ENCODE measurements at regions not wholly inside any gene's neighbourhood (a gene's known extent, or its start where the extent isn't known, plus 50 kb on each side); places are given as distances from the start of the nearest gene placed in this dataset.

DNA sequence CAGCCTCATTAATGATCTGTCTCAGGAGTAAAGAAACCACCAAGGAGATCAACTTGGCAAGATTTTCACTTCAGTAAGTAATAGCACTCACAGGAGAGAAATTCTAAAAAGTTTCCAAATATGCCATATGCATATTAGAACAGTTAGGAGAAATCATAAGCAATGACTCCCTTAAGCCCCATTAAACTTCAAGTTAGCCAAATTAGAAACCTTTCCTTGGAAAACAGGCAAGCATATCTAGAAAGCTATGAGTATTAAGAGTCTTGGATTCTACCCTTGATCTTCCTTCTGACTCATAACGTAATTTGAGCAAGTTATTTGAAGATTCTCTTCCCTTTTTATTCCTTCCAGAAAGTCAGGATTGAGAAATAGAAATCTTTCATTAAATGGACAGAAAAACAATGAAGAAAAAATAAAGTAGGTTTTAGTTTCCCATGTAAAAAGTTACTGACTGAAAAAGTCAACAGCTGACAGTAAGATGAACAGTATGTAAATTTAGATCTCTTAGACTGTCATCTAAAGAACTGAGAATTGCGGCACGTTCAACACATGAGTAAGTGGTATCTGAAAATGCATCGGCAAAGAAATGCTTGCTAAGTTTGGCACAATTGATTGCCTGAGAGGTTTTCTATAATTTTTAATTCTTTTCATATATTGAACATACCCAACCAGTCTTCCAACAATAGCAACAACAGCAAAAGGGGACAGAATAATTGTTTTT is 565.7 kb upstream of the FTMT start:
- no peak for DNase-seq
- Histone ChIP-seq H3K4me3 (no peak overlapping the region), H3K4me1 (no peaks in the 10 kb centered on the region), H3K27ac (no peak overlapping the region), H3K27me3 (ENCODE audit: insufficient read depth in 3 of 3, low read length in 2 of 3) (no peaks in the 10 kb centered on the region), H3K36me3 (ENCODE audit: insufficient read depth in 1 of 2, low read depth in 1 of 2) (no peaks in the 10 kb centered on the region), H3K9me3 (no peaks in the 10 kb centered on the region)
- TF ChIP-seq, protein P1, sequence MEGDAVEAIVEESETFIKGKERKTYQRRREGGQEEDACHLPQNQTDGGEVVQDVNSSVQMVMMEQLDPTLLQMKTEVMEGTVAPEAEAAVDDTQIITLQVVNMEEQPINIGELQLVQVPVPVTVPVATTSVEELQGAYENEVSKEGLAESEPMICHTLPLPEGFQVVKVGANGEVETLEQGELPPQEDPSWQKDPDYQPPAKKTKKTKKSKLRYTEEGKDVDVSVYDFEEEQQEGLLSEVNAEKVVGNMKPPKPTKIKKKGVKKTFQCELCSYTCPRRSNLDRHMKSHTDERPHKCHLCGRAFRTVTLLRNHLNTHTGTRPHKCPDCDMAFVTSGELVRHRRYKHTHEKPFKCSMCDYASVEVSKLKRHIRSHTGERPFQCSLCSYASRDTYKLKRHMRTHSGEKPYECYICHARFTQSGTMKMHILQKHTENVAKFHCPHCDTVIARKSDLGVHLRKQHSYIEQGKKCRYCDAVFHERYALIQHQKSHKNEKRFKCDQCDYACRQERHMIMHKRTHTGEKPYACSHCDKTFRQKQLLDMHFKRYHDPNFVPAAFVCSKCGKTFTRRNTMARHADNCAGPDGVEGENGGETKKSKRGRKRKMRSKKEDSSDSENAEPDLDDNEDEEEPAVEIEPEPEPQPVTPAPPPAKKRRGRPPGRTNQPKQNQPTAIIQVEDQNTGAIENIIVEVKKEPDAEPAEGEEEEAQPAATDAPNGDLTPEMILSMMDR (IDR thresholded peaks at IDR 0.05): no peak
- 61 to 65% (median 64%) methylated on average over 4 of the region's 4 CpGs for WGBS, 3 donors
- intact Hi-C loops (cut with DNase I): no loop called here
- no peak for ATAC-seq

DNA sequence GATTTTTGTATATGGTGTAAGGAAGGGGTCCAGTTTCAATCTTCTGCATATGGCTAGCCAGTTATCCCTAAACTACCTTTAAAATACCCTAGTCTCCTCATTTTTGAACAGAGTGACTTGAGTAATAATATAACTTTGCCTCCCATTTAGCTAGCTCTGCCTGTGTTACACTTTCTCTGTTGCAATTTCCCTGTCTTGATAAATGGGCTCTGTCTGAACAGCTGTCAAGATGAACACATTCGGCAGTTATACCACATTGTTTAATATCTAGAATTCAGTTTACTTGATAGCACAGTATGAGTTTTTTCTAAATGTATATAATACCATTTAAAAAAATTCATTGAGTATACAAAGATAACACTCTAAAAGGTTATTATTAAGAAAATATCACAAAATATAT is 562.9 kb upstream of the FTMT start:
- no peak overlapping the region for H3K27ac ChIP-seq
- WGBS, 3 donors: 74 to 83% (median 78%) methylated on average over 1 of the region's 1 CpG
- no peaks in the 10 kb centered on the region for H3K4me1 ChIP-seq
- TF ChIP-seq, protein P1 (IDR thresholded peaks at IDR 0.05): no peak
- intact Hi-C loops (cut with DNase I): no loop called here
- no peak overlapping the region for H3K4me3 ChIP-seq
- no peaks in the 10 kb centered on the region for H3K36me3 ChIP-seq (ENCODE audit: insufficient read depth in 1 of 2, low read depth in 1 of 2)
- no peak for ATAC-seq
- no peak for DNase-seq
- H3K27me3 ChIP-seq (ENCODE audit: insufficient read depth in 3 of 3, low read length in 2 of 3): no peaks in the 10 kb centered on the region
- H3K9me3 ChIP-seq: no peaks in the 10 kb centered on the region

DNA sequence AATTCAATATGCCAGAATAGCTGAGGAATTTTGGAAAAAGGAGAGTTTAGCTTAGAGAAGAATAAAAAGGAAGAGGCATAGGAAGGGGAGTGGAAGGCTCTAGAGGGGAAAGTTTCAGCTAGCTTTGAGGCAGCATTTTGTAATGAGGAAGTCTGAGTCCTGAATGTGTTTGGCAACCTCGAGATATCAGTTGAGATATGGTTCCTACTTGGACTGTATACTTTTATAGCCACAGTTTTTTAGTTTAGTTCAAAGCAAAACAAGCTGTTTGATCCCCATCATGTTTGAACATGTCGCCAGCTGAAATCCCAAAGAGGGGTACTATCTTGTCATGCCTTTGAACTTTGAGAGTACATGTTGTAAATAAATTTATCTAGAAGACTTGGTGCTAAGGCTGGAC is 559.0 kb upstream of the FTMT start:
- no peaks in the 10 kb centered on the region for H3K9me3 ChIP-seq
- no peaks in the 10 kb centered on the region for H3K36me3 ChIP-seq (ENCODE audit: insufficient read depth in 1 of 2, low read depth in 1 of 2)
- H3K27ac ChIP-seq: no peak overlapping the region
- WGBS, 3 donors: 59 to 65% (median 65%) methylated on average over 2 of the region's 2 CpGs
- no peak overlapping the region for H3K4me3 ChIP-seq
- TF ChIP-seq, protein P1 (IDR thresholded peaks at IDR 0.05): no peak
- H3K4me1 ChIP-seq: no peaks in the 10 kb centered on the region
- H3K27me3 ChIP-seq (ENCODE audit: insufficient read depth in 3 of 3, low read length in 2 of 3): no peaks in the 10 kb centered on the region
- DNase-seq (no peak), ATAC-seq (no peak)
- intact Hi-C loops (cut with DNase I): no loop called here

DNA sequence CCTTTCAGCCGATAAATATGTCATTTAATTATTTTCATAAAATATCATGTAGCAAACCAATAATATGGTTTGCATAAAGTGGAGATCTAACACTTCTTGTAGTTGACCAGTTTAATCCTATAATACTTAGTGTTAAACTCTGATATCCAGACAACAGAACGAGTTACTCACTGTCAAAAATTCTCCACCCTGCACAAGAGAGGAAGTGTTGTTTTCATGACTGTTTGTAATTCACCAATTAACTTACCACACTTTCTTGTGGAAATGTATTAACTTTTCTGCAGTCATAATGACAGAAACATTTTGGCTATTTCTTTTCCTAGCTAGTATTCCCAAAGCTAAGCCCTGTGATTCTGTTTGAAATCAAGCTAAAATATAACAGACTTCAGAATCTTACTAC is 555.3 kb upstream of the FTMT start:
- intact Hi-C loops (cut with DNase I): no loop called here
- no peak overlapping the region for H3K4me3 ChIP-seq
- no peaks in the 10 kb centered on the region for H3K36me3 ChIP-seq (ENCODE audit: insufficient read depth in 1 of 2, low read depth in 1 of 2)
- DNase-seq: no peak
- 40 to 61% (median 45%) methylated on average over 2 of the region's 2 CpGs for WGBS, 3 donors
- TF ChIP-seq, protein P1 (IDR thresholded peaks at IDR 0.05): no peak
- H3K9me3 ChIP-seq: no peaks in the 10 kb centered on the region
- H3K4me1 ChIP-seq: no peaks in the 10 kb centered on the region
- no peaks in the 10 kb centered on the region for H3K27me3 ChIP-seq (ENCODE audit: insufficient read depth in 3 of 3, low read length in 2 of 3)
- H3K27ac ChIP-seq: no peak overlapping the region
- ATAC-seq: no peak

DNA sequence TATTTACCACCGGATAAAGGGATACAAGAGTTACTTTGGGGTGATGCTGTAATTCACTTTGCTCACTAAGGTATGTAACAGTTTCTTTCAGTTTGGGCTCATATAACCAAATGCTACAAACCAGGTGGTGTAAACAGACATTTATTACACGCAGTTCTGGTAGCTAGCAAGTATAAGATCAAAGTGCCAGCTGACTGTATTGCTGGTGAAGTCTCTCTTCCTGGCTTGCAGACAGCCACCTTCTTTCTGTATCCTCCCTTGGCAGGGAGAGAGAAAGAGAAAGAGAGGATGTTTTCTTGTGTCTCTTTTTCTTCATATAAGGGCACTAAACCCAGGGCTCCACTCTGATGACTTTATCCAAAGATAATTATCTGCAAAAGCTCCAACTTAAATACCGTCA is 552.5 kb upstream of the FTMT start:
- no peaks in the 10 kb centered on the region for H3K4me1 ChIP-seq
- ATAC-seq (no peak), DNase-seq (no peak)
- no peaks in the 10 kb centered on the region for H3K9me3 ChIP-seq
- H3K4me3 ChIP-seq: no peak overlapping the region
- 68 to 73% (median 71%) methylated on average over 3 of the region's 3 CpGs for WGBS, 3 donors
- H3K36me3 ChIP-seq (ENCODE audit: insufficient read depth in 1 of 2, low read depth in 1 of 2): no peaks in the 10 kb centered on the region
- no peaks in the 10 kb centered on the region for H3K27me3 ChIP-seq (ENCODE audit: insufficient read depth in 3 of 3, low read length in 2 of 3)
- intact Hi-C loops (cut with DNase I): no loop called here
- no peak overlapping the region for H3K27ac ChIP-seq
- TF ChIP-seq, protein P1 (IDR thresholded peaks at IDR 0.05): no peak

All from psoas muscle (tissue), 7 donors.